ENCODE measurements at regions not wholly inside any gene's neighbourhood (a gene's known extent, or its start where the extent isn't known, plus 50 kb on each side); places are given as distances from the start of the nearest gene placed in this dataset.

- Histone ChIP-seq H3K27ac (ENCODE audit: low read depth, low read length) (no peak overlapping the region), H3K27me3 (ENCODE audit: insufficient read depth, low read length) (no peaks in the 10 kb centered on the region), H3K79me2 (ENCODE audit: insufficient read depth, low read length) (no peaks in the 10 kb centered on the region), H4K20me1 (ENCODE audit: insufficient read depth, low read length) (no peaks in the 10 kb centered on the region), H3K4me3 (ENCODE audit: insufficient read depth, low read length) (no peak overlapping the region), H3K9me3 (ENCODE audit: low read depth, low read length) (no peaks in the 10 kb centered on the region), H3K4me2 (ENCODE audit: insufficient read depth, low read length) (peak overlapping the region; percentile 38), H2AFZ (ENCODE audit: low read length) (no peak overlapping the region), H3K4me1 (ENCODE audit: insufficient read depth, low read length) (no peaks in the 10 kb centered on the region), H3K36me3 (ENCODE audit: insufficient read depth, low read length) (no peaks in the 10 kb centered on the region)
- TF ChIP-seq, protein P1, sequence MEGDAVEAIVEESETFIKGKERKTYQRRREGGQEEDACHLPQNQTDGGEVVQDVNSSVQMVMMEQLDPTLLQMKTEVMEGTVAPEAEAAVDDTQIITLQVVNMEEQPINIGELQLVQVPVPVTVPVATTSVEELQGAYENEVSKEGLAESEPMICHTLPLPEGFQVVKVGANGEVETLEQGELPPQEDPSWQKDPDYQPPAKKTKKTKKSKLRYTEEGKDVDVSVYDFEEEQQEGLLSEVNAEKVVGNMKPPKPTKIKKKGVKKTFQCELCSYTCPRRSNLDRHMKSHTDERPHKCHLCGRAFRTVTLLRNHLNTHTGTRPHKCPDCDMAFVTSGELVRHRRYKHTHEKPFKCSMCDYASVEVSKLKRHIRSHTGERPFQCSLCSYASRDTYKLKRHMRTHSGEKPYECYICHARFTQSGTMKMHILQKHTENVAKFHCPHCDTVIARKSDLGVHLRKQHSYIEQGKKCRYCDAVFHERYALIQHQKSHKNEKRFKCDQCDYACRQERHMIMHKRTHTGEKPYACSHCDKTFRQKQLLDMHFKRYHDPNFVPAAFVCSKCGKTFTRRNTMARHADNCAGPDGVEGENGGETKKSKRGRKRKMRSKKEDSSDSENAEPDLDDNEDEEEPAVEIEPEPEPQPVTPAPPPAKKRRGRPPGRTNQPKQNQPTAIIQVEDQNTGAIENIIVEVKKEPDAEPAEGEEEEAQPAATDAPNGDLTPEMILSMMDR (IDR thresholded peaks at IDR 0.05; ENCODE audit: extremely low read depth, low read depth, low read length): no peak
- peak; percentile 51 for DNase-seq (ENCODE audit: insufficient read length, low spot score, missing footprints)
Measured at GRCh38 chr3:132231633-132232032, 85.6 kb upstream of the ACP3 start.

DNA sequence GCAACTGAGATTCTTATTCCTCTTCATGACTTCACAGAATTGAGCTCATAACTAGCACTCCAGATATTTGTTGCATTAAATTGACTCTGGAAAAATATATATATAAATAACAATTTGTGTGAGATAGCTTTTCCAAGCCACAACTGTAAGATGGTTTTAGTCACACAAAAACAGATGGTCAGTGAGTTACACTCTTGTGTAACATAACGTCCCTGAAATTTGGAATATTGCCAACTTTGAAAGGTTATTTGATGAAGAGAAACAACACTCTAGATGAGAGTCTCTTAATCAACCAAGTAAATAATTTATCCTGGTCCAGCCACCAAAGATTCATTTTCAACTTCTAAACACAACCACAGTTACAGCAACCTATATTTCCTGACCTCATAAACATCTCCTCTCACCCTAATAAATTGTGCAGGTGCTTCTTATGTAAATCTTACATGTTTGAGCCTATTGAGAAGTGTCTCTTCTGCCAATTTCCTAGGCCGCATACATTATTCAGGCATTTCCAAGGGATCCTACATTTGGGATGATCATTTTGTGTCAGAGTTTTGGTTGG, 84.9 kb upstream of the ACP3 start:
- Histone ChIP-seq H4K20me1 (ENCODE audit: insufficient read depth, low read length) (no peaks in the 10 kb centered on the region), H3K27me3 (ENCODE audit: insufficient read depth, low read length) (no peaks in the 10 kb centered on the region), H3K27ac (ENCODE audit: low read depth, low read length) (no peak overlapping the region), H3K9me3 (ENCODE audit: low read depth, low read length) (no peaks in the 10 kb centered on the region), H3K4me3 (ENCODE audit: insufficient read depth, low read length) (no peak overlapping the region), H2AFZ (ENCODE audit: low read length) (no peak overlapping the region), H3K36me3 (ENCODE audit: insufficient read depth, low read length) (no peaks in the 10 kb centered on the region), H3K4me1 (ENCODE audit: insufficient read depth, low read length) (no peaks in the 10 kb centered on the region), H3K79me2 (ENCODE audit: insufficient read depth, low read length) (no peaks in the 10 kb centered on the region), H3K4me2 (ENCODE audit: insufficient read depth, low read length) (peak overlapping the region; percentile 38)
- DNase-seq (ENCODE audit: insufficient read length, low spot score, missing footprints): no peak
- TF ChIP-seq, protein P1 (IDR thresholded peaks at IDR 0.05; ENCODE audit: extremely low read depth, low read depth, low read length): no peak

DNA sequence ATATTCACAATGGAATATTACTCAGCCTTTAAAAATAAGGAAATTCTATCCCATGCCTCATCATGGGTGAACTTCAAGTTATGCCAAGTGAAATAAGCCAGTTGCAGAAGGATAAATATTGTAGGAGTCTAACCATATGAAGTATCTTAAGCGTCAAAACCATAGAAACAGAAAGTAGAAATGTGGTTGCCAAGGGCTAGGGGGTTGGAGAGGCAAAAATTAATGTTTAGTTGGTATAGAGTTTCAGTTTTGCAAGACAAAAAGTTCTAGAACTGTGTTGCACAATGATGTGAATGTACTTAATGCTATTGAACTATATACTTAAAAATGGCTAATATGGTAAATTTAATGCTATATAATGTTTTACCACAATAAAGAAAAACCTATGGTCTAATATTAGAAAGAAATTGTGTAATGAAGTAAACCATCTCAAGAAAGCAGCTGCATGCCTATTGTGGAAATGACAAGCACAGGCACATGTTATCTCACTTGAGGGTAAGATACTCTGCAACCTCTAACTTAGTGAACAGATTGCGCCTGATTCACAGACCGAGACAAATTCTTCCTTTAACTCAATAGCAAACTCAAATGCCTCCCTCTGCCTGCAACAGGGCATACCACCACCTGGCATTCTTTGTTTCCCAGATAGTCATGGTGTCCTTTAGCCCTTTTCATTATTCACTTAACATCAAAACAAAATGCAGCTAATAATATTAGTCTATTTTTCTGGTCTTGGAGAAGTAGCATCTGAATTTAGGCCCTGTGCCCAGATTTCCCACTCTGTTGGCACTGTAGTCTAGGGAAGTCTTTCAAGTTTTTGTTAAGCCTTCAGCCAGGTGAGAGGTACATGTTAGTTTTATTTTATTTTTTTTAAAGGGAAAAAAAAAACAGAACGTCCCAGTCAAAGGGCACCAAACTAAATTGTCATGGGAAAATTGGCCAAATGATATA, 80.2 kb upstream of the ACP3 start:
- Histone ChIP-seq H3K27ac (ENCODE audit: low read depth, low read length) (no peak overlapping the region), H3K4me1 (ENCODE audit: insufficient read depth, low read length) (no peaks in the 10 kb centered on the region), H3K79me2 (ENCODE audit: insufficient read depth, low read length) (no peaks in the 10 kb centered on the region), H2AFZ (ENCODE audit: low read length) (no peak overlapping the region), H3K36me3 (ENCODE audit: insufficient read depth, low read length) (no peaks in the 10 kb centered on the region), H3K4me2 (ENCODE audit: insufficient read depth, low read length) (no peak overlapping the region), H4K20me1 (ENCODE audit: insufficient read depth, low read length) (no peaks in the 10 kb centered on the region), H3K4me3 (ENCODE audit: insufficient read depth, low read length) (no peak overlapping the region), H3K27me3 (ENCODE audit: insufficient read depth, low read length) (no peaks in the 10 kb centered on the region), H3K9me3 (ENCODE audit: low read depth, low read length) (no peaks in the 10 kb centered on the region)
- DNase-seq (ENCODE audit: insufficient read length, low spot score, missing footprints): no peak
- TF ChIP-seq, protein P1 (IDR thresholded peaks at IDR 0.05; ENCODE audit: extremely low read depth, low read depth, low read length): no peak

- H2AFZ ChIP-seq (ENCODE audit: low read length): no peak overlapping the region
- H3K27ac ChIP-seq (ENCODE audit: low read depth, low read length): no peak overlapping the region
- H3K79me2 ChIP-seq (ENCODE audit: insufficient read depth, low read length): no peaks in the 10 kb centered on the region
- TF ChIP-seq, protein P1 (IDR thresholded peaks at IDR 0.05; ENCODE audit: extremely low read depth, low read depth, low read length): no peak
- H4K20me1 ChIP-seq (ENCODE audit: insufficient read depth, low read length): no peaks in the 10 kb centered on the region
- no peak overlapping the region for H3K4me3 ChIP-seq (ENCODE audit: insufficient read depth, low read length)
- no peak for DNase-seq (ENCODE audit: insufficient read length, low spot score, missing footprints)
- no peak overlapping the region for H3K4me2 ChIP-seq (ENCODE audit: insufficient read depth, low read length)
- H3K9me3 ChIP-seq (ENCODE audit: low read depth, low read length): no peaks in the 10 kb centered on the region
- H3K27me3 ChIP-seq (ENCODE audit: insufficient read depth, low read length): no peaks in the 10 kb centered on the region
- no peaks in the 10 kb centered on the region for H3K36me3 ChIP-seq (ENCODE audit: insufficient read depth, low read length)
- no peaks in the 10 kb centered on the region for H3K4me1 ChIP-seq (ENCODE audit: insufficient read depth, low read length)
Measured at GRCh38 chr3:132237652-132238032, 79.6 kb upstream of the ACP3 start.
